BE2C (cell line): ENCODE measurements at regions not wholly inside any gene's neighbourhood (a gene's known extent, or its start where the extent isn't known, plus 50 kb on each side); places are given as distances from the start of the nearest gene placed in this dataset.

Source experiments
- DNase-seq: peaks from one replicate; pipeline ENCODE4 v3.0.0-alpha.2; 2020
- H3K27me3 ChIP-seq: fragments of 250-450 bp; sonication (Bioruptor Pico); 2 replicates; pipeline ENCODE4 v1.5.1; 2020; ENCODE audit warnings: mild to moderate bottlenecking
- H3K36me3 ChIP-seq: fragments of 250-450 bp; sonication (Bioruptor Pico); 2 replicates; pipeline ENCODE4 v1.5.1; 2020; ENCODE audit warnings: mild to moderate bottlenecking
- H3K4me1 ChIP-seq: fragments of 250-450 bp; sonication (Bioruptor Pico); 2 replicates; pipeline ENCODE4 v1.5.1; 2020
- H3K4me3 ChIP-seq: 2 replicates; pipeline ENCODE4 v1.5.1; 2011; ENCODE audit warnings: low read depth, low read length
- H3K9me3 ChIP-seq: fragments of 250-450 bp; sonication (Bioruptor Pico); 2 replicates; pipeline ENCODE4 v1.5.1; 2020
- CTCF ChIP-seq: IDR thresholded peaks from 2 replicates; pipeline ENCODE4 v1.5.1; 2012; ENCODE audit warnings: mild to moderate bottlenecking, low read depth, low read length

- no peak for TF ChIP-seq CTCF
- no peak for DNase-seq
- Histone ChIP-seq H3K27me3 (no peaks in the 10 kb centered on the region), H3K36me3 (no peaks in the 10 kb centered on the region), H3K9me3 (no peaks in the 10 kb centered on the region), H3K4me1 (no peaks in the 10 kb centered on the region), H3K4me3 (no peak overlapping the region)
Observed at GRCh38 chr2:121137571-121137970, 147.4 kb downstream of the TFCP2L1 start.

- no peak for TF ChIP-seq CTCF
- no peak overlapping the region for H3K4me3 ChIP-seq
- no peaks in the 10 kb centered on the region for H3K27me3 ChIP-seq
- H3K4me1 ChIP-seq, result no peaks in the 10 kb centered on the region
- no peaks in the 10 kb centered on the region for H3K36me3 ChIP-seq
- H3K9me3 ChIP-seq, result no peaks in the 10 kb centered on the region
- no peak for DNase-seq
Observed at GRCh38 chr2:121140734-121141133, 144.3 kb downstream of the TFCP2L1 start.

GRCh38 chr2:121142452-121142851 lies 142.6 kb downstream of the TFCP2L1 start:
- no peaks in the 10 kb centered on the region for H3K36me3 ChIP-seq
- H3K4me1 ChIP-seq, result no peaks in the 10 kb centered on the region
- no peaks in the 10 kb centered on the region for H3K27me3 ChIP-seq
- TF ChIP-seq CTCF, result no peak
- H3K9me3 ChIP-seq, result no peaks in the 10 kb centered on the region
- no peak overlapping the region for H3K4me3 ChIP-seq
- DNase-seq, result no peak

- no peak for DNase-seq
Observed at GRCh38 chr2:121144111-121144510, 140.9 kb downstream of the TFCP2L1 start.

GRCh38 chr2:121146630-121147029 lies 138.4 kb downstream of the TFCP2L1 start:
- TF ChIP-seq CTCF, result no peak
- DNase-seq, result no peak

More at GRCh38 chr2:121144111-121144510, 140.9 kb downstream of the TFCP2L1 start:
- no peak for TF ChIP-seq CTCF
- no peaks in the 10 kb centered on the region for H3K4me1 ChIP-seq
- H3K4me3 ChIP-seq, result no peak overlapping the region
- no peaks in the 10 kb centered on the region for H3K36me3 ChIP-seq
- no peaks in the 10 kb centered on the region for H3K27me3 ChIP-seq
- no peaks in the 10 kb centered on the region for H3K9me3 ChIP-seq

GRCh38 chr2:121147766-121148165 lies 137.2 kb downstream of the TFCP2L1 start:
- no peak for TF ChIP-seq CTCF
- Histone ChIP-seq H3K9me3 (no peaks in the 10 kb centered on the region), H3K4me1 (no peaks in the 10 kb centered on the region), H3K27me3 (no peaks in the 10 kb centered on the region), H3K36me3 (no peaks in the 10 kb centered on the region), H3K4me3 (no peak overlapping the region)
- no peak for DNase-seq

More at GRCh38 chr2:121146630-121147029, 138.4 kb downstream of the TFCP2L1 start:
- Histone ChIP-seq H3K36me3 (no peaks in the 10 kb centered on the region), H3K4me3 (no peak overlapping the region), H3K4me1 (no peaks in the 10 kb centered on the region), H3K27me3 (no peaks in the 10 kb centered on the region), H3K9me3 (no peaks in the 10 kb centered on the region)
